ENCODE measurements at regions not wholly inside any gene's neighbourhood (a gene's known extent, or its start where the extent isn't known, plus 50 kb on each side); places are given as distances from the start of the nearest gene placed in this dataset.
"Not testable (repeated sequence)": the region's sequence is repeated elsewhere in the genome, so short reads cannot be mapped to it uniquely, and the experiment has no call there.

DNA sequence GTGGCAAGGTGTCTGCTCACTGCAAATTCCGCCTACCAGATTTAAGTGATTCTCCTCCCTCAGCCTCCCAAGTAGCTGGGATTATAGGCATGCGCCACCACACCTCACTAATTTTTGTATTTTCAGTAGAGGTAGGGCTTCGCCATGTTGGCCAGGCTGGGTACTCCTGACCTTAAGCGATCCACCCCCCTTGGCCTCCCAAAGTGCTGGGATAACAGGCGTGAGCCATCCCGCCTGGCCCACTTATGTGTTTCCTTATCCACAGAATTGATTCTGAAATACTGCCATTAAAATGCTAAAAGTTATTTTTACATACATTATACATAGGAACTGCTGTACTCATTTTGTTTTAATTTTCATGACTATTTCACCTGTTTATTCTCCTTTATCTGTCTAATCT lies 529.7 kb upstream of the CDH7 start:
- TF ChIP-seq ZFX (IDR thresholded peaks at IDR 0.05): no peak
- TF ChIP-seq, protein P1, sequence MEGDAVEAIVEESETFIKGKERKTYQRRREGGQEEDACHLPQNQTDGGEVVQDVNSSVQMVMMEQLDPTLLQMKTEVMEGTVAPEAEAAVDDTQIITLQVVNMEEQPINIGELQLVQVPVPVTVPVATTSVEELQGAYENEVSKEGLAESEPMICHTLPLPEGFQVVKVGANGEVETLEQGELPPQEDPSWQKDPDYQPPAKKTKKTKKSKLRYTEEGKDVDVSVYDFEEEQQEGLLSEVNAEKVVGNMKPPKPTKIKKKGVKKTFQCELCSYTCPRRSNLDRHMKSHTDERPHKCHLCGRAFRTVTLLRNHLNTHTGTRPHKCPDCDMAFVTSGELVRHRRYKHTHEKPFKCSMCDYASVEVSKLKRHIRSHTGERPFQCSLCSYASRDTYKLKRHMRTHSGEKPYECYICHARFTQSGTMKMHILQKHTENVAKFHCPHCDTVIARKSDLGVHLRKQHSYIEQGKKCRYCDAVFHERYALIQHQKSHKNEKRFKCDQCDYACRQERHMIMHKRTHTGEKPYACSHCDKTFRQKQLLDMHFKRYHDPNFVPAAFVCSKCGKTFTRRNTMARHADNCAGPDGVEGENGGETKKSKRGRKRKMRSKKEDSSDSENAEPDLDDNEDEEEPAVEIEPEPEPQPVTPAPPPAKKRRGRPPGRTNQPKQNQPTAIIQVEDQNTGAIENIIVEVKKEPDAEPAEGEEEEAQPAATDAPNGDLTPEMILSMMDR (conservative IDR thresholded peaks at IDR 0.05): no peak
- no peak overlapping the region for H3K27ac ChIP-seq

DNA sequence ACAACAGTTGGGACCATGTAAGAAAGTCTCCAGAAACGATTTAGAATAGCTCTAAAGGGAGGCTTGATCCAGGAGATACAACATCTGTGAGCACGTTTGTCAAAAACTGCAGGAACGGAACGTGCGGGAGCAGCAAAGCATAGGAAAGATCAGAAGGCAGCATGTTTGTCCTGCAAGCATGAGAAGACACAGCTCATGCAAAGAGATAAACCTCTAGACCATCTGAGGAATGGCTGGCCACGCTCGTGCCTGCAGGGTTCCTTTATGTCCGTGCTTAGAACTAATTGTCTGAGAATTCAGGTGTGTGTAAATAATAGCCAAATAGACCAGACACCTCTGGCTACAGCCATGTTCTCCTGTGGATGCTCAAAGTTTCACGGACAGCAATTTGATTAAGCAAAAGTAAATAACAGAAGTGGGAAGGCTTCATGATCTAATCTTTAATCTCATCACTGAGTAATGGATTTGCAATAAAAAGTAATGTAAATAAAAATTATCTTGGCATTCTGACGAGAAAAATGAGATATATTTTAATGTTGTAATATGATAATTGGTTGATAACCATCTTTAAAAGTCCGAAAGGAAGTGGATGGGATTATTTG lies 534.8 kb upstream of the CDH7 start:
- TF ChIP-seq, protein P1 (conservative IDR thresholded peaks at IDR 0.05): no peak
- no peak overlapping the region for H3K27ac ChIP-seq

DNA sequence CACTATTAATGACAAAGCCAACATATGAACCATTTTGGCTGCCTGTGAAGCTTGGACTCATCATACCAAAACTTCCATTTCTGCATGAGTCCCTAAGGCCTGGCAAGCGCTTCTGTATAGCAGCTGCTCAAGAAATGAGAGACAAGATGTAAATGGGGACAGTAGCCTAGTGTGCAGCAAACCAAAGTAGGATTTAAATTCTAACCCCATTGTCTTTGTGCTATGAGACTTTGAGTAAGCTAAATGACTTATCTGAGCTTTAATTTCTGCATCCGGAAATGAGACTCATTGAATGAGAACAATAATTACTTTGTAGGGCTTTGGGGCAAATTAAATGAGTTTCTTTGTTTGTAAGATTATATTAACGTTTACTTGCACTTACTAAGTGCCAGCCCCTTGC lies 536.4 kb upstream of the CDH7 start:
- TF ChIP-seq, protein P1 (conservative IDR thresholded peaks at IDR 0.05): no peak
- TF ChIP-seq ZFX (IDR thresholded peaks at IDR 0.05): no peak
- no peak overlapping the region for H3K27ac ChIP-seq

DNA sequence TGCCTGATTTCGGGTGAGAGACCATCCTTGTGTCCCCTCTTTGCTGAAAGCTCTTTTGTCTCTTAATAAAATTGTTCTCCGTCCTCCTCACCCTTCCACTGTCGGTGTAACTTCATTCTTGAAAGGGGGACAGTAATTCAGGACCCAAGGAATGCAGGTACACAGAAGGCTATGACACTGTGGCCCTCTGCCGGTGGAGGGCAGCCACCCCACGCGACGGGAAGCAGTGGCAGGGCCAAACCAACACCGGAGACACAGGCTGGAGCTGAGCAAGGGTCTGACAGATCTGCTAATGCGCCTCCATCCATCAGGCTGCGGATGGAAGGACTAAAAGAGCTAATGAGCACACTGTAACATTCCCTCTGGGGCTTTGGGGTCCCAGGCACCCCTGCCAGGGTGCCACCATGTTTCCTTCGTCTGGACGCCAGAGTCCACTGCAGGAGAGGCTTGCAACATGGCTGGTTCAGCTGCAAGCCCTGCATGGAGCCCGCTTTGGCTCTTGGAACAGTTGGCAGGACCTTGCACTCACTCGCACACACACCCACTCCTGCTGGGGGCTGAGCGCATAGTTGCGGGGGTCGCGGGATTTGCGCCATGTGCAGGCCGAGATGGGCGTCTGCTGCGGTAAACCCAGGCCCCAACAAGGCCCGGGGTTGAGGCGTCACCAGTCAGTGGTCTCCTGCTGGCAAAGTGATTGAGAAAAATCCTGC lies 544.1 kb upstream of the CDH7 start:
- no peak overlapping the region for H3K27ac ChIP-seq
- no peak for TF ChIP-seq ZFX (IDR thresholded peaks at IDR 0.05)
- TF ChIP-seq, protein P1 (conservative IDR thresholded peaks at IDR 0.05): peak; percentile 69

DNA sequence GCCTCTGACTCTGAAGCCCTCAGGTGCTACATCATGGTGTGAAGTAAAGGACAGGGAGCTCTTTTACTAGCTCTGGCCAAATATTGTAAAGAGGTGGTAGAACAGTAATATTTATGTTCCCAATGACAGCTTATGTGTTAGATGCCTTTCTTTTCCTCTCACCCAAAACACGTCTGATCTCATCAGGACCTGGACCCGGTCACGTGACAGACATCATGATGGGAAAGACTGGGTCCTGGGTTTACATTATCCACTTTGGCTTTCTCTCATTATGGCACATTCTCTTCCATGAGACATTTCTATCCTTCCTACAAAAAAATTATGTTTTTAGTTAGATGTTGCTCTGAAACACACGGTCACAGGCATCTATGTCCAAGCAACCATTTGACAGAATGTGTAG lies 548.7 kb upstream of the CDH7 start:
- no peak overlapping the region for H3K27ac ChIP-seq
- TF ChIP-seq, protein P1 (conservative IDR thresholded peaks at IDR 0.05): no peak
- TF ChIP-seq ZFX (IDR thresholded peaks at IDR 0.05): no peak

DNA sequence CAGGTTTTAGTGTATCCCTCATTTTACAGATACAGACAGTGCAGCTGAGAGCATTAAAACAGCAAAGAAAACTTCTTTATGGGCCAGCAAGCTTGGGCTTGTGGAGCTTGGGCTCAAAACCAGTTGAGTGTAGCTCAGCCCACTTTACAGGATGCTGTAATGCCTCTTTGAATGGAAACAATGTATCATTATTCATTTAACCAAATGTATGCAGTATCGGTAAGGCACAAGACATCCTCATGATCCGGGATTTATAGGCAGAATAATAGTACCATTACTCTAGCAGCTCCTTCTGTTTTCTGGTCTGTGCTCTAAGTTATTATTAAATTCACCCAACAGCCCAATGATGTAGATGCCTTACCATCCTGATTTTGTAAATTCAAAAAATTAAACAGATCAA lies 575.1 kb upstream of the CDH7 start:
- TF ChIP-seq, protein P1 (conservative IDR thresholded peaks at IDR 0.05): no peak
- TF ChIP-seq ZFX (IDR thresholded peaks at IDR 0.05): no peak
- no peak overlapping the region for H3K27ac ChIP-seq

DNA sequence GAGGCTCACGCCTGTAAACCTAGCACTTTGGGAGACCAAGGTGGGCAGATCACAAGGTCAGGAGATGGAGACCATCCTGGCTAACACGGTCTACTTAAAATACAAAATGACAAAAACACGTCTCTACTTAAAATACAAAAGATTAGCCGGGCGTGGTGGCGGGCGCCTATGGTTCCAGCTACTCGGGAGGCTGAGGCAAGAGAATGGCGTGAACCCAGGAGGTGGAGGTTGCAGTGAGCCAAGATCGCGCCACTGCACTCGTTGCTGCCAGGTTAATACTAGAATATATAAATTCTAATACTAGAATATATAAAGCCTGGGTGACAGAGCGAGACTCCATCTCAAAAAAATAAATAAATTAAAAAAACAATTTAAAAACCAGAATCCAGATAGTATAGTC lies 588.7 kb upstream of the CDH7 start:
- not testable (repeated sequence) for H3K27ac ChIP-seq
